DND-41 (cell line): ENCODE measurements at regions not wholly inside any gene's neighbourhood (a gene's known extent, or its start where the extent isn't known, plus 50 kb on each side); places are given as distances from the start of the nearest gene placed in this dataset.
"Not testable (repeated sequence)": the region's sequence is repeated elsewhere in the genome, so short reads cannot be mapped to it uniquely, and the experiment has no call there.

Experiments
- ATAC-seq: fragments of 200-7000 bp; cut with Tn5 transposase; 3 replicates; pipeline ENCODE4 v1.9.1; 2021; ENCODE audit warnings: low read depth; ENCODE audit not compliant: insufficient read depth
- DNase-seq: peaks from one replicate; pipeline ENCODE4 v3.0.0-alpha.2; 2020
- H2AFZ ChIP-seq: 2 replicates; pipeline ENCODE4 v1.6.0; 2012; ENCODE audit warnings: low read depth, low read length
- H3K27ac ChIP-seq: 2 replicates; pipeline ENCODE4 v1.5.1; 2012; ENCODE audit warnings: low read length, inconsistent platforms
- H3K27me3 ChIP-seq: fragments of 200-600 bp; sonication (generic); 2 replicates; pipeline ENCODE4 v1.6.0; 2012; ENCODE audit warnings: low read length, mild to moderate bottlenecking, inconsistent platforms; ENCODE audit not compliant: insufficient read depth, poor library complexity
- H3K36me3 ChIP-seq: 2 replicates; pipeline ENCODE4 v1.5.1; 2012; ENCODE audit warnings: low read length, inconsistent platforms; ENCODE audit not compliant: insufficient read depth
- H3K4me1 ChIP-seq: 2 replicates; pipeline ENCODE4 v1.5.1; 2012; ENCODE audit warnings: mild to moderate bottlenecking, low read length; ENCODE audit not compliant: insufficient read depth
- H3K4me2 ChIP-seq: 2 replicates; pipeline ENCODE4 v1.6.0; 2012; ENCODE audit warnings: mild to moderate bottlenecking, moderate library complexity, low read length, inconsistent platforms; ENCODE audit not compliant: insufficient read depth
- H3K4me3 ChIP-seq, 2 experiments: fragments of 200-600 bp in 1 of 2; shearing (Covaris generic) in 1 of 2; 2 replicates each; pipeline ENCODE4 v1.5.1; 2012 to 2016; ENCODE audit warnings: inconsistent platforms in 2 of 2, low read length in 2 of 2, mild to moderate bottlenecking in 2 of 2, low read depth in 1 of 2, moderate library complexity in 1 of 2
- H3K79me2 ChIP-seq: 2 replicates; pipeline ENCODE4 v1.6.0; 2012; ENCODE audit warnings: low read length, inconsistent platforms; ENCODE audit not compliant: insufficient read depth
- H3K9ac ChIP-seq: 2 replicates; pipeline ENCODE4 v1.6.0; 2012; ENCODE audit warnings: low read depth, mild to moderate bottlenecking, inconsistent platforms, low read length, moderate library complexity
- H3K9me3 ChIP-seq: 2 replicates; pipeline ENCODE4 v1.5.1; 2012; ENCODE audit warnings: low read length, moderate library complexity, mild to moderate bottlenecking, inconsistent platforms; ENCODE audit not compliant: insufficient read depth, severe bottlenecking
- H4K20me1 ChIP-seq: 2 replicates; pipeline ENCODE4 v1.6.0; 2012; ENCODE audit warnings: low read length; ENCODE audit not compliant: insufficient read depth
- CTCF ChIP-seq: IDR thresholded peaks from 2 replicates; pipeline ENCODE4 v1.5.1; 2012; ENCODE audit warnings: borderline replicate concordance, low read length, moderate library complexity, mild to moderate bottlenecking; ENCODE audit not compliant: poor library complexity, severe bottlenecking; ENCODE audit errors: extremely low read depth
- EZH2 ChIP-seq: IDR thresholded peaks from 3 replicates; pipeline ENCODE4 v1.6.1; 2012; ENCODE audit warnings: borderline replicate concordance, low read depth, mild to moderate bottlenecking, moderate library complexity, low read length, inconsistent platforms; ENCODE audit not compliant: severe bottlenecking

- Histone ChIP-seq H3K9ac (no peak overlapping the region), H3K4me1 (no peaks in the 10 kb centered on the region), H3K4me2 (no peak overlapping the region), H3K27me3 (no peaks in the 10 kb centered on the region), H4K20me1 (no peaks in the 10 kb centered on the region), H3K27ac (no peak overlapping the region), H3K36me3 (peaks cover 67% of the 10 kb centered on the region), H3K4me3 (no peak overlapping the region), H3K9me3 (no peaks in the 10 kb centered on the region), H2AFZ (no peak overlapping the region), H3K79me2 (no peaks in the 10 kb centered on the region)
- no peak for DNase-seq
- TF ChIP-seq CTCF: no peak
- no peak for TF ChIP-seq EZH2
- ATAC-seq: no peak
These were observed 200.4 kb downstream of the UTRN start for GRCh38 chr6:144485531-144485930.

DNA sequence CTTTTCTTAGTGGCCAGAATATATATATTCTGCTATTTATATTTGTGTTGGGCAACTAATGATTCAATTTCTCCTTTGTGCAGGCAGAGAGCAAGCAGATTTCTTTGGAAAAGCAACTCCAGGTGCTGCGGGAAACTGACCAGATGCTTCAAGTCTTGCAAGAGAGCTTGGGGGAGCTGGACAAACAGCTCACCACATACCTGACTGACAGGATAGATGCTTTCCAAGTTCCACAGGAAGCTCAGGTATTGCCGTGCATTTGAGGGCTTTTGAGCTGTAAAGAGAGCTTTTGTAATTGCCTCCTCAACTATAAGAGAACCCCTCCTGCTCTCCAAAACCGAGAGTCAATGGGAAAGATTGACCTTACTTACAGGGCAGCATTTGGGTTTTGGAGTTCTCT lies 203.5 kb downstream of the UTRN start:
- TF ChIP-seq EZH2 (no peak), CTCF (no peak)
- H3K79me2 ChIP-seq: no peaks in the 10 kb centered on the region
- H3K27ac ChIP-seq: no peak overlapping the region
- H3K4me1 ChIP-seq: no peaks in the 10 kb centered on the region
- no peaks in the 10 kb centered on the region for H3K27me3 ChIP-seq
- H4K20me1 ChIP-seq: no peaks in the 10 kb centered on the region
- no peak for DNase-seq
- no peaks in the 10 kb centered on the region for H3K9me3 ChIP-seq
- no peak overlapping the region for H3K4me3 ChIP-seq
- no peak overlapping the region for H3K9ac ChIP-seq
- no peak for ATAC-seq
- H2AFZ ChIP-seq: no peak overlapping the region
- H3K36me3 ChIP-seq: peaks cover 74% of the 10 kb centered on the region
- H3K4me2 ChIP-seq: no peak overlapping the region

- H3K4me1 ChIP-seq: no peaks in the 10 kb centered on the region
- no peak overlapping the region for H3K4me3 ChIP-seq
- peaks cover 74% of the 10 kb centered on the region for H3K36me3 ChIP-seq
- H3K4me2 ChIP-seq: no peak overlapping the region
- ATAC-seq (no peak), DNase-seq (no peak)
- H3K27ac ChIP-seq: no peak overlapping the region
- no peaks in the 10 kb centered on the region for H3K27me3 ChIP-seq
- no peaks in the 10 kb centered on the region for H3K9me3 ChIP-seq
- no peak overlapping the region for H3K9ac ChIP-seq
- H3K79me2 ChIP-seq: no peaks in the 10 kb centered on the region
- H2AFZ ChIP-seq: no peak overlapping the region
- no peak for TF ChIP-seq EZH2
- no peak for TF ChIP-seq CTCF
- H4K20me1 ChIP-seq: no peaks in the 10 kb centered on the region
These were observed 208.1 kb downstream of the UTRN start for GRCh38 chr6:144493035-144493910.

DNA sequence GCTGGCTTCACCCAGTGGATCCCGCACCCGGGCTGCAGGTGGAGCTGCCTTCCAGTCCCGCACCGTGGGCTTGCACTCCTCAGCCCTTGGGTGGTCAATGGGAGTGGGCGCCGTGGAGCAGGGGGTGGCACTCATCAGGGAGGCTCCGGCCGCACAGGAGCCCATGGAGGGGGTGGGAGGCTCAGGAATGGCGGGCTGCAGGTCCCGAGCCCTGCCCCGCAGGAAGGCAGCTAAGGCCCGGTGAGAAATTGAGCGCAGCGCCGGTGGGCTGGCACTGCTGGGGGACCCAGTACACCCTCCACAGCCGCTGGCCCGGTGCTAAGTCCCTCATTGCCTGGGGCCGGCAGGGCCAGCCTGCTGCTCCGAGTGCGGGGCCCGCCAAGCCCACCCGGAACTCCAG lies 209.9 kb downstream of the UTRN start:
- not testable (repeated sequence) for H3K27me3 ChIP-seq, H3K9me3 ChIP-seq, H3K79me2 ChIP-seq, H3K4me2 ChIP-seq, H3K9ac ChIP-seq, H2AFZ ChIP-seq, H3K27ac ChIP-seq, ATAC-seq, DNase-seq, H3K4me1 ChIP-seq, H4K20me1 ChIP-seq, H3K4me3 ChIP-seq
- peaks cover 72% of the 10 kb centered on the region for H3K36me3 ChIP-seq
